A673 (cell line): ENCODE measurements at regions not wholly inside any gene's neighbourhood (a gene's known extent, or its start where the extent isn't known, plus 50 kb on each side); places are given as distances from the start of the nearest gene placed in this dataset.

ENCODE experiments used
- BruUV-seq: library from RNA; stranded (reverse); fragments of 400-500 nt; replicated peaks from 2 replicates; lab custom pipeline; 2021; lab: Mats Ljungman, UMichigan
- CTCF ChIA-PET: fragments of 300-600 bp; sonication (Branson Sonifier 250); formaldehyde crosslinking; loops from one replicate; lab custom pipeline; 2022; ENCODE audit warnings: antibody characterized with exemption; lab: Charles Lee
- POLR2A ChIA-PET: fragments of 300-600 bp; sonication (Branson Sonifier 250); formaldehyde crosslinking; loops from one replicate; lab custom pipeline; 2022; ENCODE audit warnings: antibody characterized with exemption; ENCODE audit not compliant: low non-redundant PET; lab: Charles Lee
- DNase-seq: peaks from one replicate; pipeline ENCODE4 v3.0.0-alpha.2; 2015; ENCODE audit warnings: low spot score
- H3K27ac ChIP-seq: fragments of 200-600 bp; sonication (generic); 2 replicates; pipeline ENCODE4 v1.5.1; 2016; ENCODE audit warnings: mixed run types, low read depth, mild to moderate bottlenecking, mixed read lengths, antibody characterized with exemption, low read length; ENCODE audit not compliant: poor library complexity, severe bottlenecking
- H3K27me3 ChIP-seq: fragments of 200-600 bp; sonication (generic); replicated peaks from 2 replicates; pipeline ENCODE4 v1.6.1; 2017; ENCODE audit warnings: mixed run types, low read depth, mild to moderate bottlenecking, mixed read lengths, antibody characterized with exemption, low read length; ENCODE audit not compliant: insufficient read depth, poor library complexity
- H3K36me3 ChIP-seq: fragments of 200-600 bp; sonication (generic); 2 replicates; pipeline ENCODE4 v1.6.1; 2016; ENCODE audit warnings: mixed run types, mild to moderate bottlenecking, mixed read lengths, antibody characterized with exemption, low read length; ENCODE audit not compliant: insufficient read depth, poor library complexity, severe bottlenecking
- H3K4me1 ChIP-seq: fragments of 200-600 bp; sonication (generic); 2 replicates; pipeline ENCODE4 v1.6.1; 2017; ENCODE audit warnings: mixed run types, mild to moderate bottlenecking, mixed read lengths, antibody characterized with exemption, low read length; ENCODE audit not compliant: insufficient read depth, poor library complexity, severe bottlenecking
- H3K4me3 ChIP-seq: fragments of 200-600 bp; sonication (generic); 2 replicates; pipeline ENCODE4 v1.5.1; 2016; ENCODE audit warnings: low read depth, mixed run types, mild to moderate bottlenecking, mixed read lengths, low read length; ENCODE audit not compliant: poor library complexity, severe bottlenecking
- H3K9me3 ChIP-seq: fragments of 200-600 bp; sonication (generic); 2 replicates; pipeline ENCODE4 v1.6.1; 2016; ENCODE audit warnings: mixed run types, low read depth, mild to moderate bottlenecking, mixed read lengths, antibody characterized with exemption, low read length; ENCODE audit not compliant: poor library complexity, severe bottlenecking
- EZH2 ChIP-seq: fragments of 200-600 bp; sonication (generic); IDR thresholded peaks from 2 replicates; pipeline ENCODE4 v1.6.1; 2017; ENCODE audit warnings: borderline replicate concordance, low read depth, mild to moderate bottlenecking, mixed read lengths, antibody characterized with exemption, low read length; ENCODE audit not compliant: poor library complexity, severe bottlenecking
- intact Hi-C: fragments of 100-400 bp; cut with micrococcal nuclease; formaldehyde crosslinking; loops from one replicate; pipeline ENCODE4 v1.10.0; 2022; ENCODE audit not compliant: unreplicated experiment
- TF ChIP-seq, protein P1 (sequence below): fragments of 300-800, 200-600 bp; sonication (generic); conservative IDR thresholded peaks from 2 replicates; pipeline ENCODE4 v1.5.1; 2017; ENCODE audit warnings: low read depth, mild to moderate bottlenecking, antibody characterized with exemption, low read length, moderate library complexity, mixed read lengths

DNA sequence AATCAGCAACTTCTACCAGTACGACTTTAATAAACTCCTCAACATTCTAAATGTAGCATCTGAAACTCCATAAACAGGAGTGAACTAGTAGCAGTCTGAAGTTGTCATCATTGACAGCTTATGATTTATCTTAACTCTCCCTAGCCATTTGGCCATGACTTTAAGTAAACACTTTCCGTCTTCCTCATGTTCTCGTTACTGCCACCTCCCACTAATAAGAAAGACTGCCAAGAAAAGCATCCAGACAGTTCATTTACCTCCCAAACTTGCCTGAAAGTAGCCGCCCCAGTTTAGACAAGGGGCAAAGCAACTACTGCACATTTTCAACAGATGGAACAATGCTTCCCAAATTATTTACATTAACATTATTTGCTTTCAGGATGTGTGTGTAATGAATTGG lies 287.5 kb downstream of the OSR1 start:
- no peak overlapping the region for H3K4me3 ChIP-seq
- H3K27me3 ChIP-seq = no peaks in the 10 kb centered on the region
- no peaks in the 10 kb centered on the region for H3K9me3 ChIP-seq
- no peaks in the 10 kb centered on the region for H3K4me1 ChIP-seq
- no peak overlapping the region for H3K27ac ChIP-seq
- H3K36me3 ChIP-seq = no peaks in the 10 kb centered on the region
- CTCF ChIA-PET = no interaction called here
- POLR2A ChIA-PET = no interaction called here
- intact Hi-C loops = no loop called here
- BruUV-seq = no TSS peak
- TF ChIP-seq EZH2 = no peak
- TF ChIP-seq, protein P1, sequence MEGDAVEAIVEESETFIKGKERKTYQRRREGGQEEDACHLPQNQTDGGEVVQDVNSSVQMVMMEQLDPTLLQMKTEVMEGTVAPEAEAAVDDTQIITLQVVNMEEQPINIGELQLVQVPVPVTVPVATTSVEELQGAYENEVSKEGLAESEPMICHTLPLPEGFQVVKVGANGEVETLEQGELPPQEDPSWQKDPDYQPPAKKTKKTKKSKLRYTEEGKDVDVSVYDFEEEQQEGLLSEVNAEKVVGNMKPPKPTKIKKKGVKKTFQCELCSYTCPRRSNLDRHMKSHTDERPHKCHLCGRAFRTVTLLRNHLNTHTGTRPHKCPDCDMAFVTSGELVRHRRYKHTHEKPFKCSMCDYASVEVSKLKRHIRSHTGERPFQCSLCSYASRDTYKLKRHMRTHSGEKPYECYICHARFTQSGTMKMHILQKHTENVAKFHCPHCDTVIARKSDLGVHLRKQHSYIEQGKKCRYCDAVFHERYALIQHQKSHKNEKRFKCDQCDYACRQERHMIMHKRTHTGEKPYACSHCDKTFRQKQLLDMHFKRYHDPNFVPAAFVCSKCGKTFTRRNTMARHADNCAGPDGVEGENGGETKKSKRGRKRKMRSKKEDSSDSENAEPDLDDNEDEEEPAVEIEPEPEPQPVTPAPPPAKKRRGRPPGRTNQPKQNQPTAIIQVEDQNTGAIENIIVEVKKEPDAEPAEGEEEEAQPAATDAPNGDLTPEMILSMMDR = no peak
- DNase-seq = no peak

DNA sequence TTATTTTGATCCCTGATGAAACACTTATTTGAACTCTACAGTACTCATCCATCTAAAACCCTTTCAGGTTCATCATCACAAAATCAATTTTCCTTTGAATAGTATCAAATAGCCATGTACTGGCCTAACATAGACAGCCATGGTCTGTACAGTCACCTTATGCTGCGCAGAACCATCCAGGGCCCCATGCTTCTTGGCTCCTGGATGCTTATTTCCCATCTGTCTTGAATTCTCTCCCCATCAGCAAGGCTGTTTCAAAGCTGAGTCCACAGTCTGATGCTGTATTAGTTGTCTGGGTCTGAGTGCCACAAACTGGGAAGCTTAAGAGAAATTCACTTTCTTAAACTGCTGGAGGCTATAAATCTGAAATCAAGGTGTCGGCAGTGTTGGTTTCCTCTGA lies 290.2 kb downstream of the OSR1 start:
- H3K36me3 ChIP-seq = no peaks in the 10 kb centered on the region
- ChIA-PET CTCF (no interaction called here), POLR2A (no interaction called here)
- H3K27me3 ChIP-seq = no peaks in the 10 kb centered on the region
- no peaks in the 10 kb centered on the region for H3K9me3 ChIP-seq
- no peak for TF ChIP-seq EZH2
- TF ChIP-seq, protein P1 = no peak
- H3K4me1 ChIP-seq = no peaks in the 10 kb centered on the region
- DNase-seq = no peak
- H3K27ac ChIP-seq = no peak overlapping the region
- intact Hi-C loops = no loop called here
- no peak overlapping the region for H3K4me3 ChIP-seq
- no TSS peak for BruUV-seq

DNA sequence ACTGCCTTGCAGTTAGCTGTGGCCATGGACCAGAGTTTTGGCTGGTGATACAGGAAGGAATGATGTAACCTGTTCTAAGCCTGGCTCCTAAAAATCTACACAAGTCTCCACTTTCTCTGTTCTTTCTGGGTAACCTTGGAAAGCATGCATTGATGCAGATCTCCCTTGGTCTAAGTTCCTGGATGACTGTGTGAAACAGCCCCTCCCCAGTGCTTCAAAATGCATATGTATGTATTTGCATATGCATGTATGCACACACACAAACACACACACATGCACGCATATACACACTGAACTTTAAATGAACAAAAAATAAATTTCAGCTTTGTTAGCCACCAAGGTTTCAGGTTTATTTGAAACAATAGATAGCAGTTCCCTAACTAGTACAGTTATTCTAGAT lies 296.1 kb downstream of the OSR1 start:
- BruUV-seq = no TSS peak
- H3K9me3 ChIP-seq = no peaks in the 10 kb centered on the region
- H3K36me3 ChIP-seq = no peaks in the 10 kb centered on the region
- H3K4me3 ChIP-seq = no peak overlapping the region
- H3K27ac ChIP-seq = no peak overlapping the region
- CTCF ChIA-PET = no interaction called here
- no peaks in the 10 kb centered on the region for H3K27me3 ChIP-seq
- POLR2A ChIA-PET = no interaction called here
- TF ChIP-seq, protein P1 = no peak
- TF ChIP-seq EZH2 = no peak
- no peaks in the 10 kb centered on the region for H3K4me1 ChIP-seq
- intact Hi-C loops = no loop called here
- DNase-seq = no peak

DNA sequence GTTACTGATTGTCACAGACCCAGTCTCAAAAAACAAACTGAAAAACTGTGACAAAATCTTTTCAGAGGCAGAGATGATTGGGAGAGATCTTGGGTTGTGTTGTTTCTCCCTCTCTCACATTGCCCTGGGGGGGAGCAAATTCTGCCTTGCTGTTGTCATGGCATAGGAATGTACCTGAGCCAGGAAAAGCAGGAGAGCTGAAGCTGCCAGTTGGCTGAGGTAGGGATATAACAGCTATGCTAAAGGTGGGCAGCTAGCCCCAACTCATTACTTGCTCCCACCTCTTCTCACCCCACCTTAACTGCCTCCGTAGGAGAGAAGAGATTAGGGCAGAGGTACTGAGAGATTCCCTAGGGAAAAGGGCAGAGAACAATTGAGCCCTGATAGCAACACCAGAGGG lies 299.3 kb downstream of the OSR1 start:
- TF ChIP-seq EZH2 = no peak
- TF ChIP-seq, protein P1 = no peak
- Histone ChIP-seq H3K4me1 (no peaks in the 10 kb centered on the region), H3K9me3 (no peaks in the 10 kb centered on the region), H3K36me3 (no peaks in the 10 kb centered on the region), H3K4me3 (no peak overlapping the region), H3K27ac (no peak overlapping the region), H3K27me3 (no peaks in the 10 kb centered on the region)
- no TSS peak for BruUV-seq
- CTCF ChIA-PET = no interaction called here
- intact Hi-C loops = no loop called here
- POLR2A ChIA-PET = no interaction called here
- no peak for DNase-seq
